H1 (cell line): ENCODE measurements at regions not wholly inside any gene's neighbourhood (a gene's known extent, or its start where the extent isn't known, plus 50 kb on each side); places are given as distances from the start of the nearest gene placed in this dataset.

Experiments
- BCL11A ChIP-seq, 2 experiments: IDR thresholded peaks; one replicate each; pipeline ENCODE4 v1.6.1; 2011; ENCODE audit warnings: low read depth in 2 of 2, low read length in 2 of 2, mild to moderate bottlenecking in 2 of 2
- CEBPB ChIP-seq: IDR thresholded peaks from 2 replicates; pipeline ENCODE4 v1.6.1; 2012; ENCODE audit warnings: low read depth, low read length
- CHD2 ChIP-seq: IDR thresholded peaks from 2 replicates; pipeline ENCODE4 v1.6.1; 2012; ENCODE audit warnings: low read length, improper control_type of control experiment
- CTCF ChIP-seq, 3 experiments: IDR thresholded peaks; 1 replicate in 2 of 3; 2 replicates in 1 of 3; pipeline versions ENCODE4 v1.5.1 to v1.6.1; 2011; ENCODE audit warnings: low read length in 3 of 3, mild to moderate bottlenecking in 3 of 3, inconsistent platforms in 2 of 3, low read depth in 1 of 3, moderate library complexity in 1 of 3; ENCODE audit not compliant: insufficient read depth in 1 of 3; ENCODE audit errors: control extremely low read depth in 1 of 3
- GABPA ChIP-seq: IDR thresholded peaks from 2 replicates; pipeline ENCODE4 v1.6.1; 2011; ENCODE audit warnings: mild to moderate bottlenecking, low read length, moderate library complexity, borderline replicate concordance; ENCODE audit not compliant: insufficient read depth
- JUN ChIP-seq: IDR thresholded peaks from 2 replicates; pipeline ENCODE4 v1.6.1; 2011; ENCODE audit warnings: low read depth, mild to moderate bottlenecking, improper control_type of control experiment, low read length
- MAFK ChIP-seq: IDR thresholded peaks from 2 replicates; pipeline ENCODE4 v1.6.1; 2012; ENCODE audit warnings: low read depth, mild to moderate bottlenecking, improper control_type of control experiment, low read length
- POLR2A ChIP-seq, 2 experiments: IDR thresholded peaks; 1 replicate in 1 of 2; 2 replicates in 1 of 2; pipeline ENCODE4 v1.6.1; 2011; ENCODE audit warnings: low read depth in 2 of 2, low read length in 2 of 2, mild to moderate bottlenecking in 2 of 2; ENCODE audit errors: control extremely low read depth in 1 of 2
- RAD21 ChIP-seq, 2 experiments: IDR thresholded peaks in 1 of 2; conservative IDR thresholded peaks in 1 of 2; 2 replicates each; pipeline ENCODE4 v1.6.1; 2011; ENCODE audit warnings: low read depth in 2 of 2, low read length in 2 of 2, improper control_type of control experiment in 1 of 2, inconsistent platforms in 1 of 2, mild to moderate bottlenecking in 1 of 2, moderate library complexity in 1 of 2
- SP1 ChIP-seq: IDR thresholded peaks from 2 replicates; pipeline ENCODE4 v1.6.1; 2011; ENCODE audit warnings: low read depth, low read length
- TAF1 ChIP-seq: IDR thresholded peaks from 2 replicates; pipeline ENCODE4 v1.6.1; 2011; ENCODE audit warnings: mild to moderate bottlenecking, low read depth, low read length
- YY1 ChIP-seq: IDR thresholded peaks from 2 replicates; pipeline ENCODE4 v1.6.1; 2011; ENCODE audit warnings: low read depth, mild to moderate bottlenecking, low read length
- ZNF274 ChIP-seq: IDR thresholded peaks from 2 replicates; pipeline ENCODE4 v1.7.0; 2012; ENCODE audit warnings: low read length, borderline replicate concordance; ENCODE audit errors: extremely low read depth

- TF ChIP-seq RAD21 (IDR thresholded peaks at IDR 0.05 in 1 of 2, conservative IDR thresholded peaks at IDR 0.05 in 1 of 2; ENCODE audit: low read depth in 2 of 2, low read length in 2 of 2) (no peak), JUN (no peak), CTCF (IDR thresholded peaks at IDR 0.05; ENCODE audit: control extremely low read depth in 1 of 3, insufficient read depth in 1 of 3, low read depth in 1 of 3, low read length in 3 of 3) (no peak), YY1 (no peak), MAFK (no peak), GABPA (no peak), CHD2 (no peak), CEBPB (no peak), SP1 (no peak), ZNF274 (no peak), BCL11A (IDR thresholded peaks at IDR 0.05; ENCODE audit: low read depth in 2 of 2, low read length in 2 of 2) (no peak), TAF1 (no peak), POLR2A (IDR thresholded peaks at IDR 0.05; ENCODE audit: control extremely low read depth in 1 of 2, low read depth in 2 of 2, low read length in 2 of 2) (no peak)
These were observed 207.5 kb downstream of the EXOC5 start for GRCh38 chr14:57061009-57061711.
